Ishikawa (cell line): ENCODE measurements at regions not wholly inside any gene's neighbourhood (a gene's known extent, or its start where the extent isn't known, plus 50 kb on each side); places are given as distances from the start of the nearest gene placed in this dataset.

Source experiments
- CEBPB ChIP-seq: IDR thresholded peaks from 2 replicates; pipeline ENCODE4 v1.6.1; 2012
- CREB1 ChIP-seq: IDR thresholded peaks from 2 replicates; pipeline ENCODE4 v1.6.1; 2012; ENCODE audit warnings: low read depth
- EGR1 ChIP-seq: IDR thresholded peaks from 2 replicates; pipeline ENCODE4 v1.6.1; 2012
- EP300 ChIP-seq: IDR thresholded peaks from 2 replicates; pipeline ENCODE4 v1.6.1; 2012; ENCODE audit warnings: borderline replicate concordance
- FOXM1 ChIP-seq: IDR thresholded peaks from 2 replicates; pipeline ENCODE4 v1.6.1; 2012; ENCODE audit warnings: low read depth, borderline replicate concordance
- MAX ChIP-seq: IDR thresholded peaks from 2 replicates; pipeline ENCODE4 v1.6.1; 2012
- NFIC ChIP-seq: IDR thresholded peaks from 2 replicates; pipeline ENCODE4 v1.6.1; 2012
- RAD21 ChIP-seq: IDR thresholded peaks from 2 replicates; pipeline ENCODE4 v1.6.1; 2012; ENCODE audit warnings: low read depth
- REST ChIP-seq: IDR thresholded peaks from 2 replicates; pipeline ENCODE4 v1.6.1; 2012; ENCODE audit warnings: low read depth, mild to moderate bottlenecking
- TAF1 ChIP-seq: IDR thresholded peaks from 2 replicates; pipeline ENCODE4 v1.6.1; 2012; ENCODE audit warnings: low read depth, mild to moderate bottlenecking
- TCF12 ChIP-seq: IDR thresholded peaks from 2 replicates; pipeline ENCODE4 v1.6.1; 2012; ENCODE audit warnings: low read depth
- TEAD4 ChIP-seq: IDR thresholded peaks from 2 replicates; pipeline ENCODE4 v1.6.1; 2012
- USF1 ChIP-seq: IDR thresholded peaks from 2 replicates; pipeline ENCODE4 v1.6.1; 2012
- YY1 ChIP-seq: IDR thresholded peaks from 2 replicates; pipeline ENCODE4 v1.6.1; 2012; ENCODE audit warnings: low read depth
- ZBTB7A ChIP-seq: IDR thresholded peaks from 2 replicates; pipeline ENCODE4 v1.6.1; 2012; ENCODE audit warnings: low read depth

GRCh38 chr9:30630459-30630858, 1754.0 kb upstream of the ACO1 start:
- no peak for TF ChIP-seq TEAD4

GRCh38 chr9:30661925-30662324, 1722.5 kb upstream of the ACO1 start:
- TF ChIP-seq YY1, result no peak
- TF ChIP-seq CREB1, result no peak
- no peak for TF ChIP-seq CEBPB
- no peak for TF ChIP-seq RAD21
- TF ChIP-seq FOXM1, result no peak
- TF ChIP-seq NFIC, result no peak
- TF ChIP-seq ZBTB7A, result no peak

GRCh38 chr9:30670805-30671562, 1713.5 kb upstream of the ACO1 start:
- no peak for TF ChIP-seq CEBPB
- TF ChIP-seq RAD21, result no peak
- TF ChIP-seq YY1, result no peak
- no peak for TF ChIP-seq FOXM1
- TF ChIP-seq ZBTB7A, result no peak
- no peak for TF ChIP-seq MAX
- no peak for TF ChIP-seq EGR1
- TF ChIP-seq EP300, result no peak
- no peak for TF ChIP-seq CREB1
- TF ChIP-seq USF1, result no peak
- no peak for TF ChIP-seq NFIC
- no peak for TF ChIP-seq TAF1
- no peak for TF ChIP-seq REST

GRCh38 chr9:30673132-30673531, 1711.3 kb upstream of the ACO1 start:
- TF ChIP-seq TEAD4, result no peak
- no peak for TF ChIP-seq ZBTB7A
- no peak for TF ChIP-seq CEBPB
- TF ChIP-seq FOXM1, result no peak
- TF ChIP-seq MAX, result no peak
- no peak for TF ChIP-seq YY1
- TF ChIP-seq EGR1, result no peak
- TF ChIP-seq CREB1, result no peak
- TF ChIP-seq NFIC, result no peak
- no peak for TF ChIP-seq EP300
- no peak for TF ChIP-seq TCF12
- TF ChIP-seq RAD21, result no peak
- TF ChIP-seq USF1, result no peak
- no peak for TF ChIP-seq REST
- no peak for TF ChIP-seq TAF1

GRCh38 chr9:30676651-30677050, 1707.8 kb upstream of the ACO1 start:
- TF ChIP-seq ZBTB7A (no peak), CEBPB (no peak), MAX (no peak), EP300 (no peak), REST (no peak), TAF1 (no peak)
